NCI-H748 treated with DMSO at 0.1 percent for 48 hours (cell line): ENCODE measurements at regions not wholly inside any gene's neighbourhood (a gene's known extent, or its start where the extent isn't known, plus 50 kb on each side); places are given as distances from the start of the nearest gene placed in this dataset.

ENCODE experiments used
- DNase-seq: peaks from one replicate; lab custom pipeline; 2025; lab: John Stamatoyannopoulos, UW

GRCh38 chr16:8519179-8519578, 71.1 kb downstream of the TMEM114 start:
- no peak for DNase-seq

- no peak for DNase-seq
Measured at GRCh38 chr16:8517280-8517679, 73.0 kb downstream of the TMEM114 start.

- no peak for DNase-seq
Measured at GRCh38 chr16:8516471-8516870, 73.8 kb downstream of the TMEM114 start.

GRCh38 chr16:8512941-8513624, 77.2 kb downstream of the TMEM114 start:
- DNase-seq, result no peak

- DNase-seq, result no peak
Measured at GRCh38 chr16:8511464-8511863, 78.8 kb downstream of the TMEM114 start.

GRCh38 chr16:8510160-8510559, 80.2 kb downstream of the TMEM114 start:
- DNase-seq, result no peak

- peak; percentile 82 for DNase-seq
Measured at GRCh38 chr16:8505327-8505991, 84.9 kb downstream of the TMEM114 start.

- DNase-seq, result no peak
Measured at GRCh38 chr16:8502446-8502845, 87.9 kb downstream of the TMEM114 start.

- no peak for DNase-seq
Measured at GRCh38 chr16:8500351-8500750, 90.0 kb downstream of the TMEM114 start.

- DNase-seq, result no peak
Measured at GRCh38 chr16:8496364-8496763, 93.9 kb downstream of the TMEM114 start.

- DNase-seq, result peak; percentile 34
Measured at GRCh38 chr16:8493972-8494371, 96.3 kb downstream of the TMEM114 start.

GRCh38 chr16:8492690-8493089, 97.6 kb downstream of the TMEM114 start:
- no peak for DNase-seq

- DNase-seq, result peak; percentile 73
Measured at GRCh38 chr16:8489580-8489979, 100.7 kb downstream of the TMEM114 start.

- no peak for DNase-seq
Measured at GRCh38 chr16:8486985-8487384, 103.3 kb downstream of the TMEM114 start.

GRCh38 chr16:8483396-8483795, 106.9 kb downstream of the TMEM114 start:
- no peak for DNase-seq

GRCh38 chr16:8481810-8482209, 108.5 kb downstream of the TMEM114 start:
- no peak for DNase-seq

GRCh38 chr16:8476824-8477223, 113.5 kb downstream of the TMEM114 start:
- DNase-seq, result no peak

- DNase-seq, result peak; percentile 31
Measured at GRCh38 chr16:8474587-8474986, 115.7 kb downstream of the TMEM114 start.

- DNase-seq, result no peak
Measured at GRCh38 chr16:8469102-8469778, 121.1 kb downstream of the TMEM114 start.

GRCh38 chr16:8464979-8465378, 125.3 kb downstream of the TMEM114 start:
- no peak for DNase-seq

- DNase-seq, result no peak
Measured at GRCh38 chr16:8459085-8459733, 131.1 kb downstream of the TMEM114 start.

GRCh38 chr16:8458481-8459046, 131.7 kb downstream of the TMEM114 start:
- DNase-seq, result no peak
